ENCODE measurements at regions not wholly inside any gene's neighbourhood (a gene's known extent, or its start where the extent isn't known, plus 50 kb on each side); places are given as distances from the start of the nearest gene placed in this dataset.

DNA sequence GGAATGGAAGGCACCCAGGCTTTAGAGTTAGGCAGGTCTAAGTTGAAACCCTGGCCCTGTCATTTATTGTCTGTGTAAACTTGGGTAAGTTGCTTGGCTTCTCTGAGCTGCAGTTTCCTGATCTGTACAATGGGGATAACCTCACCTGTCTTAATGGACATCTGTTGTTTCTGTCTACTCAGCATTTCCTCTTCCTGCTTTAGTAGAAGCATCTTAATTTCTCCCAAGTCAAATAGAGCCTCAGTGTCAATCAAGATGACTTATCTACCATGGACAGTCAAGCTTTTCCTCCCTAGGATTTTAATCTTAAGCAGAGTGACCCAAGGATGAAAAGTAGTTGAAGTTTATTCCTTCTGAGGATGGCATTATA lies 119.7 kb downstream of the FZD1 start:
- TF ChIP-seq, protein P1, sequence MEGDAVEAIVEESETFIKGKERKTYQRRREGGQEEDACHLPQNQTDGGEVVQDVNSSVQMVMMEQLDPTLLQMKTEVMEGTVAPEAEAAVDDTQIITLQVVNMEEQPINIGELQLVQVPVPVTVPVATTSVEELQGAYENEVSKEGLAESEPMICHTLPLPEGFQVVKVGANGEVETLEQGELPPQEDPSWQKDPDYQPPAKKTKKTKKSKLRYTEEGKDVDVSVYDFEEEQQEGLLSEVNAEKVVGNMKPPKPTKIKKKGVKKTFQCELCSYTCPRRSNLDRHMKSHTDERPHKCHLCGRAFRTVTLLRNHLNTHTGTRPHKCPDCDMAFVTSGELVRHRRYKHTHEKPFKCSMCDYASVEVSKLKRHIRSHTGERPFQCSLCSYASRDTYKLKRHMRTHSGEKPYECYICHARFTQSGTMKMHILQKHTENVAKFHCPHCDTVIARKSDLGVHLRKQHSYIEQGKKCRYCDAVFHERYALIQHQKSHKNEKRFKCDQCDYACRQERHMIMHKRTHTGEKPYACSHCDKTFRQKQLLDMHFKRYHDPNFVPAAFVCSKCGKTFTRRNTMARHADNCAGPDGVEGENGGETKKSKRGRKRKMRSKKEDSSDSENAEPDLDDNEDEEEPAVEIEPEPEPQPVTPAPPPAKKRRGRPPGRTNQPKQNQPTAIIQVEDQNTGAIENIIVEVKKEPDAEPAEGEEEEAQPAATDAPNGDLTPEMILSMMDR (IDR thresholded peaks at IDR 0.05), result no peak

DNA sequence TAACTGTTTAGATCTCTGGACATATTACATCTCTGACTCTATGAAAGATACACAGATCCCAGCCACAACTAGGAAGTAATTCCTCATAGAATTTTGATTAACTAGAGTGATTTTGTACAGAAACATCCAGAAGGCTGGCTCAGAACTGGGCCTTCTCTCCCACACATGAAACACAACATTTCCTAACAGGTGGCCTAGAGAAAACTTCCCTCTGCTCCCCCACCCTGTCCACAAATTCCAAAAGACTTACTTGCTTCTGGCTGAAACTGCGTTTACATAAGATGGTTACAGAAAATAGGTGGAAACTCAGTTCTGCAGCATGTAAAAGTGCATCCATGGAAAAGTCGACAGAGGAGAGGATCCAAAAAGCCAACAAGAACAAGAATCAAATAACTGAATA lies 132.9 kb downstream of the FZD1 start:
- TF ChIP-seq, protein P1 (IDR thresholded peaks at IDR 0.05), result no peak

DNA sequence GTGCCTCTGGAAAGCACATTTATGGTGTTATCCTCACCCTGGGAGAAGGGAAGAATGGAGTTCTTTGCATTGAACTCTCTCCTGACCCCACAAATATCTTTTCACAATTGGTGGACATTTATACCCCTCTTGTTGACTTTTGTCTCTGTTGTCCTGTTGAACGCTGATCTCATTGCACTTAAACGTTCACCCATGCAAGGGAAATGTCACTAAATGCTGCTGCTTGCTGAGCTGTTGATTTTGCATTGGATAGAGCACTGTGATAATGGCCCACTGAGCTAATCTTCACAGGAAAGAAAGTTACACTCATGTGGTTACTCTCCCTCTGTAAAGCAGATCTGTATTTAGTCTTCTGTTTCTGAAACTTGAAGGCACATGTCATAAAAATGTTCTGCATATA lies 133.4 kb downstream of the FZD1 start:
- TF ChIP-seq, protein P1 (IDR thresholded peaks at IDR 0.05), result no peak

DNA sequence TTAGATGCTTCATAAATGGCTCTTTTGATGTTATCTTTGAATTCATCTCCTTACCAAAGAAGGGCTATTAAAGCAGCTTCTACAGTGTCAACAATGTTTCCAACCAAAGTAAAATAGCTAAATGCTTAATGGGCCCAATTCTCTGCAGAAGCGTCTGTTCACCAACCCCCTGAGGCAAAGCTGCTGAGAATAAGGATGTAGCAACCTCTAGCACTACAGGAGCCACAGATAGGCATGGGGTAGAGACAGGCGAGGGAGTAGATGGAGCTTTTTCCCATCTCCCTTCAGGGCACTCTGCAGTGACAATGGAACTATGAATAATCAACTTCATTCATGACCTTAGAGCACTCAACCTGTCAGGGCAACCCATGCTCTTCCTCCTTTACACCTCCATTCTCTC lies 134.1 kb downstream of the FZD1 start:
- TF ChIP-seq, protein P1 (IDR thresholded peaks at IDR 0.05), result no peak

DNA sequence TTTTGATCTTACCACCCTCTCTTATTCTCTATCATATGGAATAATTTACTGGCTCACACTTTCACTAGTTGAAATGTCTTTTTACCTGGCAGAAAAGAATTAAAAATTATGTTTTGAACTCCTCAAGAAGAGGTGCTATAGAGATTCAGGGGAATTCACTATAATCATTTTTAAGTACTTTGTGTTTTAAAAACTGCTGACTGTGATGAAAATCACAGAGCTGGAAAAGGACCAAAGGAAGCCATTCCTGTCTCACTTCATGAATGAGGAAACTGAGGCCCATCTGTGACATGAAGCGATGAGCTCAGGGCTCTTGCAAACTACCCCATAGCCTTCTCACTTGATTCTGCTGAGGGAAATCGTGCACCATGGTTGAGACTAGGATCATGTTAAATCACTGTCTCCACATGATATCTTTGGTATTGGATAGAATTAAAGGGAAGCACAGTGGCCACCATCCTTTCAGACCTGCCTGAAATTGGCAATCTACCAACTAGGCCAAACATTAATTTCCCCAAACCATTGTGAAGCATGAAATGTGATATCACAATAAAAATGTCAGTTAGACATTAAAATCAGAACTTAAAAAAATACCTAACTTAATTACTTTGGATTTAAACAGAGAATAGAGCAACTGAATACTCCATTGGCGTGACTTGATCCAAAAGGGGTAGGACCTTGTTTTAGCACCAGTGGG lies 141.0 kb downstream of the FZD1 start:
- TF ChIP-seq, protein P1 (IDR thresholded peaks at IDR 0.05), result no peak

DNA sequence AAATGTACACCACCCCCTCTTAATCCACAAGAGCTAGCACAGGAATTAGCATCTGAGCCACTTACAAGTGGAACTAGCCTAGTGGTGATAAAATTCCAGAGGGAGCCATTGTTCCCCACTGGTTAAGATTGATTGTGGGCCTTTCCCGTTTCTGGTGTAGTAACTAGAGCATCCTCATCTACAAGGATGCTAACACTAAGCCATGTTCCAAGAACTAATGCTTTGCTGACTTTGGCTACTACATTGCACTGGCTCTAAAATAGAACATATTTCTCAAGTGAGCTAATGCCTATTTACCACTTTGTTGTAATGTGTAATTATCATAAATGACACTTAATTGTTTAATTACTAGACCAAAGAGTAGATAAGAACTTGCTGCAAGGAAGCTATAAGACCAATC lies 143.7 kb downstream of the FZD1 start:
- TF ChIP-seq, protein P1 (IDR thresholded peaks at IDR 0.05), result no peak

DNA sequence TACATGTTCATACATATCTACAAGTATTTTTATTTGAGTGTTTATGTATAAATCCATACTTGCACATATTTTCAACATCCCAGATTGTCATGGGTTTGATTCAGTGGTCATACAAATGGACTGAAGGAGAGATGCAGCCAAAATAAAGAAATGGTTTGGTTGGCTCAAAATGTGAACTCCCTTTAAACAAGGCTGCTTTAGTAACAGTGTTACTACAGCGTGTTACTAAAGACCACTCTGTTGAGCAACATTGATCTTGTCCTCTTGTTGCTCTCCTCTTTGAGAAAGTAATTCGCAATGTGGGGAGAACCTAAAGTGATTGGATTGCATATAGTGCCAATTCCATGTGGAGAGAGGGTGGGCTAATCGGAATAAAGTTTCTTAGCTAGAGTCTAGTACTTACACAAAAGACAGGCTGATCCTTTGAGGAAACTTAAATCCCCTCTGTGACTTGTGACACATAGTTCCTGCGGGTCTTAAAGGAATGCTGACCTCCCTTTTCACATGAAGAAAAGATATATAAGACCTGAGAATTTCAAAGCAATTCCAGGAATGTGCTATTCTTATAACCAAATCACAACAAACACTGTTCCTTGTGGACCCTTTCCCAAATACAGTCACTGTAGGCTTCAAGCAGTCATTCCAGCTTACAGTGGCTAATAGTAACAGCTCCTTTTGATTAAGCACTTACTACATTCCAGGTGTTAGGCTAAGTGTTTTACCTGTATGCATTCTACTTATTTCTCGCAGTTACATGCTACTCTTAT lies 144.3 kb downstream of the FZD1 start:
- TF ChIP-seq, protein P1 (IDR thresholded peaks at IDR 0.05), result no peak
